Kidney glomerular epithelial cell (primary cell): ENCODE measurements at regions not wholly inside any gene's neighbourhood (a gene's known extent, or its start where the extent isn't known, plus 50 kb on each side); places are given as distances from the start of the nearest gene placed in this dataset.

ENCODE experiments used
- DNase-seq: peaks from one replicate; lab custom pipeline; 2025; lab: John Stamatoyannopoulos, UW

- DNase-seq: no peak
Observed at GRCh38 chr1:39107341-39108290, 81.5 kb downstream of the NDUFS5 start.

DNA sequence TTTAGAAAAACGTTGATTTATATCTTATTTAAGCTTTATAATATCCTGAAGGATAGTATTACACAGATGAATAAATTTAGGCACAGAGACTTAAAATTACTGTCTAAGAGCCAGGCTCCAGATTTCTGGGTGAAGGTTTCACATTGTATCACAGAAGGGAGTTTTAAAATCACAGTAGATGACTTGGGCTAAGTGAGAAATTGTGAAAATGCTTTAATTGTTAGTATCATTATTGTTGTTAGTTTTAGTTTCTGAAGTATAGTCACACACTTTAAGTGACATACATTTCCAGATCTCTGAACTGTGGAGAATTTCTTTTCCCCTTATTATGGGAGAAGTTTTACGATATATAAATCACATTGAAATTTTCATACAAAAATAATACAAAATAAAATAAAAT lies 83.5 kb downstream of the NDUFS5 start:
- DNase-seq: no peak

GRCh38 chr1:39110325-39110851 lies 84.2 kb downstream of the NDUFS5 start:
- DNase-seq: no peak

DNA sequence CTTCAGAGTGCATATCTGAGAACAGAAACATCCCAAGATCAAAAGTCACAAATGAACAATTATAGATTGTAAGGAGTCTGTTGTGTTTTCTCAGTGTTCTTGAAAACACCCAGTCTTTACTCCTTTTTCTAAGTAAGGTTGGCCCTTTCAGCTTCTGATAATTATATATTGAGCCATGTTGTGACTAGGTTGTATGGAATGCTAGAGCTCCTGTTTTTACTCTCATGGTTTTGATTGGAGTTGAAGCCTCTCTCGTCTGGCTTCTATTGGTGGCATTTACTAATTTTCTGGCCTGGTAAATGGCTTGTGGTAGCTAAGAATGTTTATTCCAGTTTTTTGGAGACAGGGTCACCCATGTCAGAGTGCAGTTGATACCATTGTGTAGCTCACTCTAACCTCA lies 84.7 kb downstream of the NDUFS5 start:
- DNase-seq: peak; percentile 44

GRCh38 chr1:39113109-39113743 lies 87.1 kb downstream of the NDUFS5 start:
- DNase-seq: no peak

DNA sequence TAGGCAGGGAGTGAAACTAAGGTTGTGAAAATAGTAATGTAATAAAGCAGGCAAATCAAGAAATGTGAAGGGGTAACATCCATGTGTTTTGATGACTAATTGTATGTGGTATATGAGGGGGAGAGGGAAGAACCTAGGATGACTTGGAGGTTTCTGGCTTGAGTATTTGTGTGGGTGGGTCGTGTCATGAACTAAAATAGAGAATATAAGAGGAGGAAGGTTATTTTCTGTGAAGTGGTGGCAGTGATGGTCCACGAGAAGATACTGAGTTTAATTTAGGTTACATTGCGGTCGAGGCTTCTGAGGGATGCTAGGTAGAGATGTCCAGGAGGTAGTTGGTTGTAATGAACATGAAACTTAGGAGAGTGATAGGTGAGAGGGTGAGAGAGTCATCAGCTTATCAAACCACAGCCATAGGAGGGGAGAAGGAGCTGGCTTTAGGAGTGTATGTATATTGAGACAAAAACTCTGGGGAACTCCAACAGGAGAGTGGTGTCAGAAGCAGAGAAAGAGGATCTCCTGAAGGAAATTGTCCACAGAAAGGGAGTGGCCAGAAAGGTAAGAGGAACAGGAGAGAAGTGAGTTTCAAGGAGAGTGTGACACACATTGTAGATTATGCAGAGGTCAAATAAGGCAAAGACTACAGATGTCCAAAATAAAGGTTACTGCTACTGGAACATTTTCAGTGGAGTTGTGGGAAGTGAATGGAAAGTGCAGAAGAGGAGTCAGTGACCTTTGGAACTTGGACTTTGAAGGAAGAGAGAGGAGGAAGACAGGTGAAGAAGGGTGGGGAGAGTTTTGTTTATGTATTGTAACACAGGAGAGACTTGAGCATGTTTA lies 89.0 kb upstream of the MACF1 start:
- peak; percentile 67 for DNase-seq

GRCh38 chr1:39116116-39116607 lies 88.3 kb upstream of the MACF1 start:
- DNase-seq: no peak

GRCh38 chr1:39116860-39117728 lies 87.4 kb upstream of the MACF1 start:
- no peak for DNase-seq

DNA sequence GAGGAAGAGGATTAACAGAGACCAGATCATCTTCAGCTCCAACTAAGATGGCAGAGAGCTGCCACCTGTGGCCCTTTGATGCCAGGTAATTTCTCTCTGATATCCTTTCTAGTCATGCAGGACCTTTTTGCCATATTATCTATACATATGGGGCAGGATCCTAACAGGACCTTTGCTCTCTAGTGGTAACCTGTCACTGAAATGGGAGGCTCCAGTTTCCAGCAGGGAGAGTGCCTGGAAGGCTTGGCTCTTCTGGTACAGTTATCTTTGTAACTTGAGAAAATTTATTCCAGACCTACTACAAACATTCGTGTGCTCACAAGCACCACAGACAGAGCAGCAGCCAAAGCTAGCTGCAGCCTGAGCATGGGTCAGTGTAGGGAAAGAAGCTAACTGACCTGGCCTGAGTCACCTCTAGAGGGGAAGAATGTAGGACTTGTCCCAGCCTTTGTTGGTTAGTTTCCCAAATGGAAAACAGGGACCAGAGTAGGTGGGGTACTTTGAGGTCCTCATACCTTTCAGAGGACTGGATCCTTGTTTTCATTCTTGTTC lies 86.5 kb upstream of the MACF1 start:
- no peak for DNase-seq

GRCh38 chr1:39122056-39122455 lies 82.4 kb upstream of the MACF1 start:
- DNase-seq: no peak

DNA sequence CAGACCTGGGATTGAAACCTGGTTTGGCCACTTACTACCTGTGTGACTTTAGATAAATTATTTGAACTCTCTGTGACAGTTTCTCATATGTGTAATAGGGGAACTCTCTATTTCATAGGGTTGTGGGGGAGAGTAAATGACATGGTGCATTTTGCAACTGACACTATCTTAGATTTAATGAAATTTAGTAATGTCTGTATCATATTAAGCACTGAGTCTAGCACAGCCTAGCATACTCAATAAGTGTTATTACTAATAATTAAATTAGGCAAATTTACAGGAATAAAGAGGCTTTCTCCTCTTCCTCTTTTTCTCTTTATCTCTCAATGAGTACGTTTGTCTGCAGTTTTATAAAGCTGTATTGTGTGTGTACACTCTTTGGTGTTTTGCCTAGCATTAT lies 80.2 kb upstream of the MACF1 start:
- no peak for DNase-seq

GRCh38 chr1:39127513-39127912 lies 77.0 kb upstream of the MACF1 start:
- DNase-seq: peak; percentile 65

- DNase-seq: no peak
Observed at GRCh38 chr1:39128126-39128525, 76.4 kb upstream of the MACF1 start.

DNA sequence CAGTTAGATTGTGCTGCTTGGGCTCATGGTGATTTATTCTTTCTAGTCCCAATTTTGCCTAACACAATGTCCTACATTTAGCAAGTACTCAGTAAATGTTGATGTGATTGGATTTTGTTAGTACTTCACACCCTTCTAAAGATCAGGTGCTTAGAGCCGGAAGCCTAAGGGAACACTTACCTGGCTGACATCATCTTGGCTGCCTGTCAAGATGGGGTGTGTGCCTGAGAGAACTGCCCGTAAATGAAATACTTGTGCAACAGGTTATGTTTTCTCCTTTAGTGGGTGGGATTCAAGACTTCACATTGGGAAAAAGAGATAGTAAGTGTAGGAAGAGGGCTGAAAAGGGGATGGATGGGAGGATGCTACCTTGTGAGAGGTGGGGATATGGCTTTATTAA lies 75.5 kb upstream of the MACF1 start:
- no peak for DNase-seq

GRCh38 chr1:39129514-39129913 lies 75.0 kb upstream of the MACF1 start:
- peak; percentile 23 for DNase-seq

- peak; percentile 88 for DNase-seq
Observed at GRCh38 chr1:39130325-39130724, 74.2 kb upstream of the MACF1 start.

DNA sequence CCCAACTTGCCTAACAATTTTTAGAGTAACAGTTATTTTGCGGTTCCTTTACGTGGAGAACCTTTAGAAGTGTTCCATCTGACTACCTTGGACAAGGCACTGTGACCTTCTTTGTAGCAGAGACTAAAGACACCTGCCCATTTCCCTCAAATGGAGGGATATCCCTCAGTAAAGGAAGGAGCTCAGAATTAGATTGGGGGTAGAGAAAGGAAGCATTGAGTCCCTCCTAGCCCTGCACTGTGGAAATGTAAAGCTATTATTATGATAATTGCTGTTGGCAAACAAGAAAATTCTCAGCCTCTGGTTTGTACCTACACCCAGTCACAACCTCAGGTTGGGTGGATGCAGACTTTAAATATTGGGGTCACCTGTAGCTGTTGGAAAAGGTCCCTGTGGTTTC lies 72.6 kb upstream of the MACF1 start:
- DNase-seq: no peak

DNA sequence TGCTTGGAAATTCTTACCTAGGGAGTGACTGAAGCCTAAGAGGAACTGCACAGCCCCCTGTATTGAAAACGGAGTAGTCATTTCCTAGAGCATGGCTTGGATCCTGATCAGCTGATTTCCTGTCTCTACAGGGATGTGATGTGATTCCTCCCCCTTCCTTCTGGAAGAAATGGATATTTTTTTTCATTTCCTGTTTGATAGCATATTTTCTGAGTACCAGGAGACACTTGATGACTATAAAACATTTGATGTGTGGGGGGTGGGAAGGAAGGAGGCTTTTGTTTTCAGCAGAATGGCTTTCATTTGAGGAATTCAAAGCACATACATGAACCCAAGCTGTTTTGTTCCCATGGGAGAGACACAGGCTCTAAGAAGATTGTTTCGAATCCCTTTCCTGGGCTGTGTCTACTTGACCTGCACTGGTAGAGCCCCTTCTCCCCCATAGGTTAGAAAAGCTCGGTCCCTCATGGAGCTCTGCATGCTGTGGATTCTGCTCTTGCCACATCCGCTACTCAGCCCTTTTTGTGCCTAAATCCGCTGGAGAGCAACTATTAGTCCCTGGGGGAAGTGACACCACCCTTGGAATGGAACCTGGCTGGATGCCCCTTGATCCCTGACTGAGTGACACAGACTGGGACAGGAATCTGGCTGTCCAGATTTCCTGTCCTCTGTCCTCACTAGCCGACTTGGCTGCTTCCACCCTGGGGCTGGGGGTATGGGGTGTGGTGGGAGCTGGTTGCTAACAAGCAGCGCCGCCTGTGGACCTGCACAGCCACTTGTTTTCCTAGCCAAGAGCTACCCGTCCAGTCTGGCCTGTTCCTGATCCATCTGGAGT lies 71.8 kb upstream of the MACF1 start:
- DNase-seq: no peak

DNA sequence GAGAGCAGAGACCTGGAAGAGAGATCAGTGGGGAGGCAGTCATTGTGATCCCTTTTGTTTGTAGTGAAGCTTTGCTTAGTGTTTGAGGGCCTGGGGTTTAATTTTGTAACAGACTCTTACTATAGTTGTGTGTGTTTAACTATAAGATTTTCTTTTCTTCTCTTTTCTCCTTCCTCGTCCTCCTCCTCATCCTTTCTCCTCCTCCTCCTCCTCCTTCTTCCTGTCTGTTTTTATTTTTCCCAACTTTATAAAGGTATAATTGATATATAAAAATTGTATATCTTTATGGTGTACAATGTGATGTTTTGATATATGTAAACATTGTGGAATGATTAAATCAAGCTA lies 71.2 kb upstream of the MACF1 start:
- DNase-seq: no peak

DNA sequence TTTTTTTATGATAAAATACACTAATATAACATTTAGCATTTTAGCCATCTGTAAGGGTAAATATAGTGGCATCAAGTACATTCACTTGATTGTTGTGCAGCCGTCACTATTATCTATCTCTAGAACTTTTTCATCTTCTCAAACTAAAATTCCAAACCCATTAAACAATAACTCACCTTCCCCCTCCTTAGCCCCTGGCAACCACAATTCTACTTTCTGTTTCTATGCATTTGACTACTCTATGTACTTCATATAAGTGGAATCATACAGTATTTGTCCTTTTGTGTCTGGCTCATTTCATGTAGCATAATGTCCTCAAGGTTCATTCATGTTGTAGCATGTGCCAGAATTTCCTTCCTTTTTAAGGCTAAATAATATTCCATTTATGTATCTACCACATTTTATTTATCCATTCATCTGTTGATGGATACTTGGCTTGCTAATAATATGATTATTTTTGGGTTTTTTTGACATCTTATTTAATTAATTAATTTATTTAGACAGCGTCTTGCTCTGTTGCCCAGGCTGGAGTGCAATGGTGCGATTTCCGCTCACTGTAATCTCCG lies 69.6 kb upstream of the MACF1 start:
- no peak for DNase-seq
